KMS-11 (cell line): ENCODE measurements at regions not wholly inside any gene's neighbourhood (a gene's known extent, or its start where the extent isn't known, plus 50 kb on each side); places are given as distances from the start of the nearest gene placed in this dataset.
"Not testable (repeated sequence)": the region's sequence is repeated elsewhere in the genome, so short reads cannot be mapped to it uniquely, and the experiment has no call there.

Experiments
- H2AFZ ChIP-seq: fragments of 200-600 bp; sonication (generic); 2 replicates; pipeline ENCODE4 v1.6.1; 2016; ENCODE audit warnings: antibody characterized with exemption, mixed run types, low read depth
- H3K27ac ChIP-seq: fragments of 200-600 bp; sonication (generic); 2 replicates; pipeline ENCODE4 v1.6.1; 2016; ENCODE audit warnings: mild to moderate bottlenecking, mixed run types
- H3K27me3 ChIP-seq: fragments of 200-600 bp; sonication (generic); 2 replicates; pipeline ENCODE4 v1.6.1; 2017; ENCODE audit warnings: mild to moderate bottlenecking, low read depth, mixed run types, moderate library complexity; ENCODE audit not compliant: insufficient read depth
- H3K36me3 ChIP-seq: fragments of 200-600 bp; sonication (generic); 2 replicates; pipeline ENCODE4 v1.6.1; 2017; ENCODE audit warnings: mild to moderate bottlenecking, mixed run types; ENCODE audit not compliant: insufficient read depth
- H3K4me1 ChIP-seq: fragments of 200-600 bp; sonication (generic); 2 replicates; pipeline ENCODE4 v1.6.1; 2016; ENCODE audit warnings: mild to moderate bottlenecking, low read depth, mixed run types; ENCODE audit not compliant: poor library complexity, severe bottlenecking
- H3K4me2 ChIP-seq: fragments of 200-600 bp; sonication (generic); 2 replicates; pipeline ENCODE4 v1.7.0; 2016; ENCODE audit warnings: mild to moderate bottlenecking, mixed run types
- H3K4me3 ChIP-seq: fragments of 200-600 bp; sonication (generic); IDR thresholded peaks from 2 replicates; pipeline ENCODE4 v1.6.1; 2017; ENCODE audit warnings: low read depth, low read length, mixed read lengths; ENCODE audit not compliant: insufficient read depth
- H3K79me2 ChIP-seq: fragments of 200-600 bp; sonication (generic); 2 replicates; pipeline ENCODE4 v1.6.1; 2016; ENCODE audit warnings: low read depth, mixed run types; ENCODE audit not compliant: insufficient read depth
- H3K9ac ChIP-seq: fragments of 200-600 bp; sonication (generic); 2 replicates; pipeline ENCODE4 v1.6.1; 2016; ENCODE audit warnings: mild to moderate bottlenecking, mixed run types
- H4K20me1 ChIP-seq: fragments of 200-600 bp; sonication (generic); 2 replicates; pipeline ENCODE4 v1.6.1; 2016; ENCODE audit warnings: mild to moderate bottlenecking, mixed run types; ENCODE audit not compliant: insufficient read depth
- TF ChIP-seq, protein P1 (sequence below): fragments of 200-600 bp; sonication (generic); conservative IDR thresholded peaks from 2 replicates; pipeline ENCODE4 v1.6.1; 2017; ENCODE audit warnings: low read depth, mild to moderate bottlenecking, antibody characterized with exemption, low read length, moderate library complexity, mixed read lengths

DNA sequence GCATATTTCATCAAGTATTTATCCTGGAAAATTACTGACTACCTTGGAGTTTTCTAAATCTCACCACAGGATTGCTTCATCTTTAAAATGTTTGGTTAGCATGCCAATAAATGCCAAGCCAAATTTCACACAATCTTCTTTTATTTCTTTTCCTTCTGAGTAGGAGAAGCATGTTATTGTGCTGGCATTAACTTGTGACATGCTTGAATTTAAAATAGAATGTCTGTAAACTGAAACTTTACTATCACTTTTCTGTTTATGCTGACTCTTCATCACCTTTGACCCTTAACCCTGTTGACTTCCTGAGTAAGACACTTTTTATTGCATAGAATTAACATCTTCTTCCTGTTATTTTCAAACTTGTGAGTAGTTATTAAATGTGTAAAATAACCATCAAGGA is 56.2 kb upstream of the LRRTM4 start:
- H3K4me2 ChIP-seq = no peak overlapping the region

DNA sequence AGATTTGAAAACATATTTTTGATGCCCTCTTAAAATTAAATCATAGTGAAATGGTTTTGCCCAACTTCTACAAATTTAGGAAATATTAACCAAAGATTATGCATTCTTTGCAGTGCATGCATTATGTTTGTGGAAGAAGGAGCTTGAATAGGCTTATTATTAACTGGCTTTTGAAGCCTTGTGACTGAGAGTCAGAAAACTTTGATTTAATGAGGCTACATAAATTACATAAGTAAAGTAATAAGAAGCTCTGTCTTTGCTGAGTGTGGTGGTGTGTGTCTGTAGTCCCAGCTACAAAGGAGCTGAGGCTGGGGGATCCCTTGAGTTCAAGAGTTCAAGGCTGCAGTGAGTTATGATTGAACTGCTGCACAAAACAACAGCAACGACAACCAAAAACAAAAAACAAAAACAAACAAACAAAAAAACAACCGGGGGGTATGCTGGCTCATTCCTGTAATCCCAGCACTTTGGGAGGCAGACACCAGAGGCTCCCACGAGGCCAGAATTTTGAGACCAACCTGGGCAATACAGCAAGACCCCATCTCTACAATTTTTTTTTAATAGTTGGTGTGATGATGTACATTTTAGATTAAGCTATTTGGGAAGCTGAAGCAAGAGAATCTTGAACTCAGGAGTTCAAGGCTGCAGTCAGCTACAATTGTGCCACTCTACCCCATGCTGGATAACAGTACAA is 57.0 kb upstream of the LRRTM4 start:
- Histone ChIP-seq H3K9ac (no peak overlapping the region), H3K36me3 (no peaks in the 10 kb centered on the region), H3K4me1 (peaks cover 11% of the 10 kb centered on the region), H3K4me2 (no peak overlapping the region), H4K20me1 (no peaks in the 10 kb centered on the region), H3K27ac (no peak overlapping the region), H3K27me3 (no peaks in the 10 kb centered on the region), H3K4me3 (no peak overlapping the region), H3K79me2 (no peaks in the 10 kb centered on the region), H2AFZ (no peak overlapping the region)
- TF ChIP-seq, protein P1, sequence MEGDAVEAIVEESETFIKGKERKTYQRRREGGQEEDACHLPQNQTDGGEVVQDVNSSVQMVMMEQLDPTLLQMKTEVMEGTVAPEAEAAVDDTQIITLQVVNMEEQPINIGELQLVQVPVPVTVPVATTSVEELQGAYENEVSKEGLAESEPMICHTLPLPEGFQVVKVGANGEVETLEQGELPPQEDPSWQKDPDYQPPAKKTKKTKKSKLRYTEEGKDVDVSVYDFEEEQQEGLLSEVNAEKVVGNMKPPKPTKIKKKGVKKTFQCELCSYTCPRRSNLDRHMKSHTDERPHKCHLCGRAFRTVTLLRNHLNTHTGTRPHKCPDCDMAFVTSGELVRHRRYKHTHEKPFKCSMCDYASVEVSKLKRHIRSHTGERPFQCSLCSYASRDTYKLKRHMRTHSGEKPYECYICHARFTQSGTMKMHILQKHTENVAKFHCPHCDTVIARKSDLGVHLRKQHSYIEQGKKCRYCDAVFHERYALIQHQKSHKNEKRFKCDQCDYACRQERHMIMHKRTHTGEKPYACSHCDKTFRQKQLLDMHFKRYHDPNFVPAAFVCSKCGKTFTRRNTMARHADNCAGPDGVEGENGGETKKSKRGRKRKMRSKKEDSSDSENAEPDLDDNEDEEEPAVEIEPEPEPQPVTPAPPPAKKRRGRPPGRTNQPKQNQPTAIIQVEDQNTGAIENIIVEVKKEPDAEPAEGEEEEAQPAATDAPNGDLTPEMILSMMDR = no peak

More for the DNA sequence above, 56.2 kb upstream of the LRRTM4 start:
- TF ChIP-seq, protein P1 = no peak
- H3K36me3 ChIP-seq = no peaks in the 10 kb centered on the region
- H3K27ac ChIP-seq = no peak overlapping the region
- no peaks in the 10 kb centered on the region for H4K20me1 ChIP-seq
- H3K4me3 ChIP-seq = no peak overlapping the region
- H3K79me2 ChIP-seq = no peaks in the 10 kb centered on the region
- no peaks in the 10 kb centered on the region for H3K27me3 ChIP-seq
- no peak overlapping the region for H3K9ac ChIP-seq
- H3K4me1 ChIP-seq = peaks cover 11% of the 10 kb centered on the region
- H2AFZ ChIP-seq = no peak overlapping the region

DNA sequence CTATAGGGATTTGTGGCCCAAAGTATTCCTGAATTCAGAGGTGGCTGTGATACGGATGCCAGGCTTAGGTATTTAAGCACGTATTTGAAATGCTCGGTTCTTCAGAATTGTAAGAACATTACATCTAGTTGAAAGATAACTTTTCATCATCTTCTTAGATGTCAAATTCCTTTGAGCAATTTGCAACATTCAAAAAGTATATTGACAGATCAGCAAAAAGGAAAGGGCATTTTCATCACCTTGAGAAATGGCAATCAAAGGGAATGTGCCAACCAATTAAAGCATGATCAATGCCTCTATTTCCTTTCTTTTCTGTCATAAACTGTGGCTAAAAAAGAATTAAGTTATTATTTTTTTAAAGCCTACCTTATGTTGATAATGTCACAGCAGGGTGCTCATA is 66.3 kb upstream of the LRRTM4 start:
- H2AFZ ChIP-seq = no peak overlapping the region
- no peak overlapping the region for H3K27ac ChIP-seq
- H3K4me3 ChIP-seq = no peak overlapping the region
- H3K36me3 ChIP-seq = no peaks in the 10 kb centered on the region
- H3K79me2 ChIP-seq = no peaks in the 10 kb centered on the region
- H3K4me1 ChIP-seq = no peaks in the 10 kb centered on the region
- H3K4me2 ChIP-seq = no peak overlapping the region
- H3K27me3 ChIP-seq = no peaks in the 10 kb centered on the region
- H4K20me1 ChIP-seq = no peaks in the 10 kb centered on the region
- no peak overlapping the region for H3K9ac ChIP-seq
- TF ChIP-seq, protein P1 = no peak

DNA sequence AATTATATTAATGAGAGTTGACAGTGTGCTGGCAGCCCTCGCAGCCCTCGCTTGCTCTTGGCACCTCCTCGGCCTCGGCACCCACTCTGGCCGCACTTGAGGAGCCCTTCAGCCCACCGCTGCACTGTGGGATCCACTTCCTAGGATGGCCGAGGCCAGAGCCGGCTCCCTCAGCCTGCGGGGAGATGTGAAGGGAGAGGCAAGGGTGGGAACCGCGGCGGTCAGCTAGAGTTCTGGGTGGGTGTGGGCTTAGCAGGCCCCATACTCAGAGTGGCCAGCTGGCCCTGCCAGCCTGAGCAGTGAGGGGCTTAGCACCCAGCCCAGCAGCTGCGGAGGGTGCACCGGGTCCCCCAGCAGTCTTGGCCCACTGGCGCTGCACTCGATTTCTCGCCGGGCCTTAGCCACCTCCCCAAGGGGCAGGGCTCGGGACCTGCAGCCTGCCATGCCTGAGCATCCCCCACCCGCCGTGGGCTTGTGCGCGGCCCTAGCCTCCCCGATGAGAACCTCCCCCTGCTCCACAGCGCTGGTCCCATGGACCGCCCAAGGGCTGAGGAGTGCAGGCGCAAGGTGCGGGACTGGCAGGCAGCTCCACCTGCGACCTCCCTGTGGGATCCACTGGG is 68.2 kb upstream of the LRRTM4 start:
- Histone ChIP-seq H4K20me1 (no peaks in the 10 kb centered on the region), H3K9ac (no peak overlapping the region), H3K4me2 (no peak overlapping the region), H3K79me2 (no peaks in the 10 kb centered on the region), H3K36me3 (no peaks in the 10 kb centered on the region), H3K4me3 (no peak overlapping the region), H3K4me1 (no peaks in the 10 kb centered on the region), H2AFZ (no peak overlapping the region), H3K27me3 (no peaks in the 10 kb centered on the region), H3K27ac (no peak overlapping the region)
- TF ChIP-seq, protein P1 = no peak

DNA sequence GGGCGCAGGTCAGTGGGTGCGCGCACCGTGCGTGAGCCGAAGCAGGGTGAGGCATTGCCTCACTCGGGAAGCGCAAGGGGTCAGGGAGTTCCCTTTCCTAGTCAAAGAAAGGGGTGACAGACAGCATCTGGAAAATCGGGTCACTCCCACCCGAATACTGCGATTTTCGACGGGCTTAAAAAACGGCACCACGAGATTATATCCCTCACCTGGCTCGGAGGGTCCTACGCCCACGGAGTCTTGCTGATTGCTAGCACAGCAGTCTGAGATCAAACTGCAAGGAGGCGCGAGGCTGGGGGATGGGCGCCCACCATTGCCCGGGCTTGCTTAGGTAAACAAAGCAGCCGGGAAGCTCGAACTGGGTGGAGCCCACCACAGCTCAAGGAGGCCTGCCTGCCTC is 70.8 kb upstream of the LRRTM4 start:
- not testable (repeated sequence) for H3K4me2 ChIP-seq, H3K79me2 ChIP-seq, H2AFZ ChIP-seq, H4K20me1 ChIP-seq, H3K36me3 ChIP-seq, H3K27ac ChIP-seq, H3K9ac ChIP-seq, H3K27me3 ChIP-seq, H3K4me1 ChIP-seq, H3K4me3 ChIP-seq
